GM12878 (cell line): ENCODE measurements at regions not wholly inside any gene's neighbourhood (a gene's known extent, or its start where the extent isn't known, plus 50 kb on each side); places are given as distances from the start of the nearest gene placed in this dataset.

Source experiments
- ATAC-seq: fragments of 200-7000 bp; cut with Tn5 transposase; 3 replicates; pipeline ENCODE4 v1.9.1; 2020; ENCODE audit warnings: mild to moderate bottlenecking, moderate library complexity
- BruUV-seq: library from RNA; stranded (reverse); fragments of 400-500 nt; replicated peaks from 2 replicates; lab custom pipeline; 2021; lab: Mats Ljungman, UMichigan
- CTCF ChIA-PET: fragments of 300-600 bp; sonication (Branson Sonifier 250); formaldehyde crosslinking; extraction: SDS; loops from one replicate; lab custom pipeline; 2021; ENCODE audit warnings: inconsistent platforms; lab: Yijun Ruan, JAX
- POLR2A ChIA-PET: fragments of 350-600 bp; formaldehyde crosslinking; extraction: SDS; loops from one replicate; lab custom pipeline; 2021; ENCODE audit warnings: inconsistent platforms; lab: Charles Lee
- RAD21 ChIA-PET: fragments of 300-600 bp; sonication (Branson Sonifier 250); formaldehyde crosslinking; loops from one replicate; lab custom pipeline; 2023; ENCODE audit warnings: antibody characterized with exemption; ENCODE audit not compliant: unreplicated experiment; lab: Charles Lee
- SMC1A ChIA-PET: fragments of 300-600 bp; sonication (Branson Sonifier 250); formaldehyde crosslinking; loops from one replicate; lab custom pipeline; 2023; ENCODE audit not compliant: unreplicated experiment, uncharacterized antibody; lab: Charles Lee
- DNase-seq: peaks from one replicate; pipeline ENCODE4 v3.0.0-alpha.2; 2011; ENCODE audit warnings: low read depth, low spot score
- FAIRE-seq: peaks from 3 replicates; lab custom pipeline; 2011; peaks lifted over from hg19 to GRCh38; lab: Jason Lieb, UNC
- H2AFZ ChIP-seq: 2 replicates; pipeline ENCODE4 v1.6.0; 2011; ENCODE audit warnings: low read depth, low read length, control low read depth; ENCODE audit not compliant: control insufficient read depth
- H3K27ac ChIP-seq: 2 replicates; pipeline ENCODE4 v1.5.1; 2011; ENCODE audit warnings: control low read depth; ENCODE audit not compliant: control insufficient read depth, insufficient read depth
- H3K27me3 ChIP-seq, 2 experiments: replicated peaks in 1 of 2; 2 replicates each; pipeline versions ENCODE4 v1.6.0 to v1.6.1; 2011; ENCODE audit warnings: low read length in 1 of 2; ENCODE audit not compliant: control insufficient read depth in 2 of 2, insufficient read depth in 2 of 2
- H3K36me3 ChIP-seq, 2 experiments: 2 replicates each; pipeline ENCODE4 v1.5.1; 2011; ENCODE audit warnings: low read length in 1 of 2; ENCODE audit not compliant: control insufficient read depth in 2 of 2, insufficient read depth in 2 of 2
- H3K4me1 ChIP-seq: 2 replicates; pipeline ENCODE4 v1.6.1; 2011; ENCODE audit warnings: mild to moderate bottlenecking, low read length, moderate library complexity, mixed read lengths; ENCODE audit not compliant: control insufficient read depth, insufficient read depth
- H3K4me2 ChIP-seq: 2 replicates; pipeline ENCODE4 v1.6.0; 2011; ENCODE audit warnings: control low read depth; ENCODE audit not compliant: control insufficient read depth, insufficient read depth
- H3K4me3 ChIP-seq: fragments of 200-600 bp; sonication (generic); 2 replicates; pipeline ENCODE4 v1.5.1; 2016
- H3K79me2 ChIP-seq: 2 replicates; pipeline ENCODE4 v1.6.0; 2011; ENCODE audit warnings: low read length; ENCODE audit not compliant: control insufficient read depth, insufficient read depth
- H3K9ac ChIP-seq: 2 replicates; pipeline ENCODE4 v1.8.0; 2011; ENCODE audit warnings: low read length, control low read depth, mixed read lengths; ENCODE audit not compliant: control insufficient read depth, insufficient read depth
- H3K9me3 ChIP-seq: replicated peaks from 3 replicates; pipeline ENCODE4 v1.5.1; 2011; ENCODE audit warnings: mild to moderate bottlenecking, low read length; ENCODE audit not compliant: control insufficient read depth, insufficient read depth
- H4K20me1 ChIP-seq: 2 replicates; pipeline ENCODE4 v1.6.0; 2011; ENCODE audit not compliant: control insufficient read depth, insufficient read depth
- ATF2 ChIP-seq: IDR thresholded peaks from 2 replicates; pipeline ENCODE4 v1.6.1; 2012; ENCODE audit warnings: low read length, inconsistent platforms
- BRCA1 ChIP-seq: IDR thresholded peaks from 2 replicates; pipeline ENCODE4 v1.6.1; 2011; ENCODE audit warnings: low read depth, low read length, improper control_type of control experiment
- HSF1 ChIP-seq: fragments of 150-350 bp; IDR thresholded peaks from 2 replicates; pipeline ENCODE4 v1.6.1; 2014; ENCODE audit warnings: mild to moderate bottlenecking, low read depth, low read length
- PAX8 ChIP-seq: fragments of 450-650 bp; IDR thresholded peaks from 2 replicates; pipeline ENCODE4 v1.6.1; 2017; ENCODE audit warnings: mild to moderate bottlenecking, moderate library complexity
- SIN3A ChIP-seq: IDR thresholded peaks from 2 replicates; pipeline ENCODE4 v1.6.1; 2012; ENCODE audit warnings: low read depth, low read length, improper control_type of control experiment
- ZSCAN29 ChIP-seq: fragments of 450-650 bp; IDR thresholded peaks from 2 replicates; pipeline ENCODE4 v1.6.1; 2017; ENCODE audit warnings: mild to moderate bottlenecking, moderate library complexity
- in situ Hi-C: fragments of 300-500 bp; cut with MboI; formaldehyde crosslinking; loops from 9 replicates; pipeline ENCODE4 v1.14.3; 2018; ENCODE audit warnings: mixed read lengths
- intact Hi-C: fragments of 100-400 bp; cut with micrococcal nuclease; formaldehyde crosslinking; loops from one replicate; pipeline ENCODE4 v1.14.2; 2022; ENCODE audit not compliant: unreplicated experiment

- no peaks in the 10 kb centered on the region for H3K9me3 ChIP-seq
- H3K4me1 ChIP-seq = no peaks in the 10 kb centered on the region
- no peak overlapping the region for H2AFZ ChIP-seq
- in situ Hi-C loops = loop anchor here (10.0 kb wide), 1 partner anchor 58 kb away; no protein-coding TSS in a partner anchor
- RAD21 ChIA-PET = no interaction called here
- H3K27me3 ChIP-seq = no peaks in the 10 kb centered on the region; a peak in 1 of 4 replicates
- intact Hi-C loops = no loop called here
- no TSS peak for BruUV-seq
- H3K9ac ChIP-seq = no peak overlapping the region
- no peak overlapping the region for H3K4me2 ChIP-seq
- TF ChIP-seq BRCA1 (no peak), HSF1 (no peak), ATF2 (no peak), SIN3A (no peak), PAX8 (no peak), ZSCAN29 (no peak)
- TF ChIP-seq, all 136 proteins: peak for 0
- CTCF ChIA-PET = no interaction called here
- no peaks in the 10 kb centered on the region for H3K36me3 ChIP-seq
- ATAC-seq = no peak
- no peak overlapping the region for H3K4me3 ChIP-seq
- H4K20me1 ChIP-seq = no peaks in the 10 kb centered on the region
- FAIRE-seq = no peak
- H3K27ac ChIP-seq = no peak overlapping the region
- POLR2A ChIA-PET = no interaction called here
- no peak for DNase-seq
- H3K79me2 ChIP-seq = no peaks in the 10 kb centered on the region
- SMC1A ChIA-PET = no interaction called here
Measured at GRCh38 chr9:1673300-1673699, 341.8 kb upstream of the SMARCA2 start.
